GM23248 (cell line): ENCODE measurements at regions not wholly inside any gene's neighbourhood (a gene's known extent, or its start where the extent isn't known, plus 50 kb on each side); places are given as distances from the start of the nearest gene placed in this dataset.

Experiments
- DNase-seq: peaks from one replicate; pipeline ENCODE4 v3.0.0-alpha.2; 2015
- H2AFZ ChIP-seq: fragments of 200-600 bp; sonication (generic); 2 replicates; pipeline ENCODE4 v1.6.1; 2016; ENCODE audit warnings: antibody characterized with exemption
- H3F3A ChIP-seq: fragments of 200-600 bp; sonication (generic); 2 replicates; pipeline ENCODE4 v1.6.1; 2016; ENCODE audit warnings: mild to moderate bottlenecking, antibody characterized with exemption, mixed run types; ENCODE audit not compliant: insufficient read depth
- H3K27ac ChIP-seq: fragments of 200-600 bp; sonication (generic); 2 replicates; pipeline ENCODE4 v1.5.1; 2016; ENCODE audit warnings: mild to moderate bottlenecking
- H3K27me3 ChIP-seq: fragments of 200-600 bp; sonication (generic); replicated peaks from 2 replicates; pipeline ENCODE4 v1.6.1; 2016; ENCODE audit warnings: mild to moderate bottlenecking; ENCODE audit not compliant: insufficient read depth
- H3K36me3 ChIP-seq: fragments of 200-600 bp; sonication (generic); 2 replicates; pipeline ENCODE4 v1.6.1; 2016; ENCODE audit warnings: low read depth, mild to moderate bottlenecking
- H3K4me1 ChIP-seq: fragments of 200-600 bp; sonication (generic); 2 replicates; pipeline ENCODE4 v1.6.1; 2016; ENCODE audit warnings: mild to moderate bottlenecking; ENCODE audit not compliant: insufficient read depth
- H3K4me2 ChIP-seq: fragments of 200-600 bp; sonication (generic); one replicate; pipeline ENCODE4 v1.6.1; 2016; ENCODE audit warnings: mild to moderate bottlenecking; ENCODE audit not compliant: unreplicated experiment
- H3K4me3 ChIP-seq: fragments of 200-600 bp; sonication (generic); 2 replicates; pipeline ENCODE4 v1.5.1; 2016; ENCODE audit warnings: mild to moderate bottlenecking
- H3K79me2 ChIP-seq: fragments of 200-600 bp; sonication (generic); 2 replicates; pipeline ENCODE4 v1.6.1; 2016; ENCODE audit warnings: mild to moderate bottlenecking; ENCODE audit not compliant: insufficient read depth
- H3K9ac ChIP-seq: fragments of 200-600 bp; sonication (generic); 2 replicates; pipeline ENCODE4 v1.6.1; 2016; ENCODE audit warnings: mild to moderate bottlenecking
- H3K9me2 ChIP-seq: fragments of 200-600 bp; sonication (generic); 2 replicates; pipeline ENCODE4 v1.6.1; 2016; ENCODE audit warnings: mixed run types, mild to moderate bottlenecking, moderate library complexity; ENCODE audit not compliant: insufficient read depth
- H3K9me3 ChIP-seq: fragments of 200-600 bp; sonication (generic); one replicate; pipeline ENCODE4 v1.6.1; 2017; ENCODE audit warnings: low read depth
- H4K20me1 ChIP-seq: fragments of 200-600 bp; sonication (generic); 2 replicates; pipeline ENCODE4 v1.6.0; 2016; ENCODE audit not compliant: insufficient read depth
- EZH2 ChIP-seq: fragments of 200-600 bp; sonication (generic); IDR thresholded peaks from 2 replicates; pipeline ENCODE4 v1.6.1; 2018; ENCODE audit warnings: antibody characterized with exemption, mild to moderate bottlenecking; ENCODE audit not compliant: insufficient read depth, poor library complexity, severe bottlenecking
- EZH2phosphoT487 ChIP-seq: fragments of 200-600 bp; sonication (generic); IDR thresholded peaks from 2 replicates; pipeline ENCODE4 v1.6.1; 2018; ENCODE audit warnings: antibody characterized with exemption, moderate library complexity, mild to moderate bottlenecking, low read depth; ENCODE audit not compliant: insufficient read depth
- WGBS, 2 experiments: methylation state at CpG; one replicate each; pipeline ENCODE4 v1.1.6; 2015 to 2017; ENCODE audit warnings: low lambda C conversion rate in 2 of 2, low coverage in 1 of 2; ENCODE audit errors: missing lambda C conversion rate in 2 of 2; 5-methylcytosine and 5-hydroxymethylcytosine counted together
- in situ Hi-C: fragments of 300-500 bp; cut with MboI; formaldehyde crosslinking; loops from 2 replicates; pipeline ENCODE4 v1.15.0; 2020

- Histone ChIP-seq H2AFZ (no peak overlapping the region), H3F3A (no peaks in the 10 kb centered on the region), H3K79me2 (no peaks in the 10 kb centered on the region), H3K4me2 (no peak overlapping the region), H3K4me3 (no peak overlapping the region), H3K9ac (no peak overlapping the region), H3K27ac (no peak overlapping the region), H4K20me1 (no peaks in the 10 kb centered on the region), H3K9me3 (no peaks in the 10 kb centered on the region), H3K36me3 (no peaks in the 10 kb centered on the region), H3K9me2 (no peaks in the 10 kb centered on the region), H3K4me1 (no peaks in the 10 kb centered on the region), H3K27me3 (no peaks in the 10 kb centered on the region)
- in situ Hi-C loops = no loop called here
- no peak for DNase-seq
- TF ChIP-seq EZH2 (no peak), EZH2phosphoT487 (no peak)
Measured at GRCh38 chr6:103236923-103237322, 1622.8 kb downstream of the HACE1 start.

DNA sequence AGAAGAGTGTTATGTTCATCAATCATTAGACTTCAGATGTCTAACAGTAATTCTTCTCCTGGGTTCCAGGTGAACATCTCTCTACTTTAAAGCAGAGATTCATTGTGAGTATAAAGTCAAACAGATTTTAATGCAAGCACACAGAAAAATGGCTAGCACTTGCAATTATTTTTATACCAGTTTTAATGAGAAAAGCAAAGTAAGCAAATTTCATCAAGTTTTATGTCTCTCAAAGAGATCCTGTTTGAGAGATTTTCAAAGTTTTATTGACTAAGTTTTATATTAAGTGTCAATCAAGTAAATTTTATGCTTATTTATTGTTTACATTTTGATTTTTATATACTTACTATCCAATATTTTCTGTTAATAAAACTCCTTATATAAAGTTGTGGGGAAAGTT lies 1628.5 kb downstream of the HACE1 start:
- Histone ChIP-seq H3K27ac (no peak overlapping the region), H3K36me3 (no peaks in the 10 kb centered on the region), H3K79me2 (no peaks in the 10 kb centered on the region), H3F3A (no peaks in the 10 kb centered on the region), H3K27me3 (no peaks in the 10 kb centered on the region), H3K9ac (no peak overlapping the region), H3K4me2 (no peak overlapping the region), H3K4me1 (no peaks in the 10 kb centered on the region), H2AFZ (no peak overlapping the region), H3K9me2 (no peaks in the 10 kb centered on the region), H4K20me1 (no peaks in the 10 kb centered on the region), H3K9me3 (no peaks in the 10 kb centered on the region), H3K4me3 (no peak overlapping the region)
- in situ Hi-C loops = no loop called here
- TF ChIP-seq EZH2 (no peak), EZH2phosphoT487 (no peak)
- DNase-seq = no peak

DNA sequence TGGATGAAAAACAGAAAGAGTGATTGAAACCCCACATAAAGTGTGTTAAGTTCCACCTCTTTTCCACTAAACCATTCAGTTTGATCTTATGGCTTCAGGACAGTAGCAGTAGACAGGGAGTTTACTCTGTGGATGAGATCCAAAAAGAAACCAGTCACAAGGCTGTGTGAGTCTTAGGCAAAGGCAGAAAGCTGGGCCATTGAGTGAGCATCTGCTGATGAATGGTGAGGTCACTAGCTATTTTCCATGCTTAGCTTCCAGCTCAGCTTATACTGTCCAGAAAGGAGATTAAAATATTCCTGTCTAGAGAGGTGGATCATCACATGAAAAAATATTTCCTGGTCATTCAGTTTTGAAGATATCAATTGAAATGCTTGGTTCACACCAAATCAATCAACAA lies 1643.9 kb downstream of the HACE1 start:
- Histone ChIP-seq H3K79me2 (no peaks in the 10 kb centered on the region), H3K4me1 (no peaks in the 10 kb centered on the region), H3K27me3 (no peaks in the 10 kb centered on the region), H3K9me3 (no peaks in the 10 kb centered on the region), H3K4me2 (no peak overlapping the region), H4K20me1 (no peaks in the 10 kb centered on the region), H3F3A (no peaks in the 10 kb centered on the region), H3K9ac (no peak overlapping the region), H3K27ac (no peak overlapping the region), H3K36me3 (no peaks in the 10 kb centered on the region), H2AFZ (no peak overlapping the region), H3K4me3 (no peak overlapping the region), H3K9me2 (no peaks in the 10 kb centered on the region)
- no peak for DNase-seq
- no peak for TF ChIP-seq EZH2
- TF ChIP-seq EZH2phosphoT487 = no peak
- in situ Hi-C loops = no loop called here

- Histone ChIP-seq H3K9me2 (no peaks in the 10 kb centered on the region), H3F3A (no peaks in the 10 kb centered on the region), H3K4me3 (no peak overlapping the region), H3K4me1 (no peaks in the 10 kb centered on the region), H4K20me1 (no peaks in the 10 kb centered on the region), H3K79me2 (no peaks in the 10 kb centered on the region), H3K27me3 (no peaks in the 10 kb centered on the region), H3K4me2 (no peak overlapping the region), H2AFZ (no peak overlapping the region), H3K9me3 (no peaks in the 10 kb centered on the region), H3K36me3 (no peaks in the 10 kb centered on the region), H3K27ac (no peak overlapping the region), H3K9ac (no peak overlapping the region)
- WGBS, 2 experiments = 7 to 11% methylated on average over 2 of the region's 2 CpGs
- DNase-seq = no peak
- TF ChIP-seq EZH2phosphoT487 (no peak), EZH2 (no peak)
- in situ Hi-C loops = no loop called here
Measured at GRCh38 chr6:103210686-103211085, 1649.0 kb downstream of the HACE1 start.

DNA sequence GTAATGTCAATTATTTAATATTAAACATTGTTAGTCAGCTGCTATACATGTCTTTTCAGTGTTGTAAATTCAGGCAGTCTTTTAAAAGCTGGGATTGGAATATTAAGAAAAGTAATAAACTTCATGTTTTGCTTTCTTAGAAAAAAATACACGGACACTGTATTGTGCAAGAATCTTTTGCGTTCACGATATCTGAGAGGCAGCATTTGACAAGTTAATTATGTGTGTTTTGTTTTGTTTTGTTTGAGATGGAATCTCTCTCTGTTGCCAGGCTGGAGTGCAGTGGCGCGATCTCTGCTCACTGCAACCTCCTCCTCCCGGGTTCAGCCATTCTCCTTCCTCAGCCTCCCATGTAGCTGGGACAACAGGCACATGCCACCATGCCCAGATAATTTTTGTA lies 1661.3 kb downstream of the HACE1 start:
- H3K36me3 ChIP-seq = no peaks in the 10 kb centered on the region
- no peak overlapping the region for H3K4me3 ChIP-seq
- no peak for DNase-seq
- H3K9me2 ChIP-seq = no peaks in the 10 kb centered on the region
- H2AFZ ChIP-seq = no peak overlapping the region
- H3K4me1 ChIP-seq = no peaks in the 10 kb centered on the region
- H3K79me2 ChIP-seq = no peaks in the 10 kb centered on the region
- in situ Hi-C loops = no loop called here
- no peak overlapping the region for H3K27ac ChIP-seq
- H3F3A ChIP-seq = no peaks in the 10 kb centered on the region
- 12 to 24% methylated on average over 6 of the region's 6 CpGs for WGBS, 2 experiments
- no peaks in the 10 kb centered on the region for H3K9me3 ChIP-seq
- no peak for TF ChIP-seq EZH2
- no peak for TF ChIP-seq EZH2phosphoT487
- H3K4me2 ChIP-seq = no peak overlapping the region
- H3K27me3 ChIP-seq = no peaks in the 10 kb centered on the region
- H3K9ac ChIP-seq = no peak overlapping the region
- no peaks in the 10 kb centered on the region for H4K20me1 ChIP-seq
